Activated CD8-positive, alpha-beta T cell treated with anti-CD3 and anti-CD28 coated beads, Interleukin-2, amount 10 ng/mL, durations not matched to agents 7 days and 5 days (primary cell): ENCODE measurements at regions not wholly inside any gene's neighbourhood (a gene's known extent, or its start where the extent isn't known, plus 50 kb on each side); places are given as distances from the start of the nearest gene placed in this dataset.

Experiments used
- ATAC-seq: fragments of 150-1000 bp; cut with Tn5 transposase; one replicate; pipeline ENCODE4 v1.10.0; 2021; ENCODE audit warnings: moderate library complexity
- CTCF ChIA-PET: fragments of 350-600 bp; sonication (Branson Sonifier 250); formaldehyde crosslinking; loops from one replicate; lab custom pipeline; 2021; ENCODE audit warnings: antibody characterized with exemption; lab: Charles Lee
- POLR2A ChIA-PET: fragments of 350-600 bp; sonication (Branson Sonifier 250); formaldehyde crosslinking; loops from one replicate; lab custom pipeline; 2021; ENCODE audit warnings: antibody characterized with exemption; lab: Charles Lee
- DNase-seq: peaks from one replicate; pipeline ENCODE4 v3.0.0-alpha.2; 2020
- H3K27ac Mint-ChIP-seq: one replicate; pipeline ENCODE4 v1.8.0; 2021; ENCODE audit warnings: mild to moderate bottlenecking, mixed read lengths
- H3K27me3 Mint-ChIP-seq: one replicate; pipeline ENCODE4 v1.8.0; 2021; ENCODE audit warnings: low read depth, mixed read lengths
- H3K36me3 Mint-ChIP-seq: one replicate; pipeline ENCODE4 v1.8.0; 2021; ENCODE audit warnings: low read depth, mixed read lengths
- H3K4me1 Mint-ChIP-seq: one replicate; pipeline ENCODE4 v1.8.0; 2021; ENCODE audit warnings: low read depth, mixed read lengths
- H3K4me3 Mint-ChIP-seq: one replicate; pipeline ENCODE4 v1.8.0; 2021; ENCODE audit warnings: mild to moderate bottlenecking, mixed read lengths
- H3K9me3 Mint-ChIP-seq: one replicate; pipeline ENCODE4 v1.8.0; 2022; ENCODE audit warnings: mixed read lengths; ENCODE audit not compliant: insufficient read depth

GRCh38 chr6:19535351-19535750 is 301.8 kb upstream of the ID4 start:
- Mint-ChIP-seq H3K4me3 (no peak overlapping the region), H3K27ac (no peak overlapping the region), H3K27me3 (no peaks in the 10 kb centered on the region), H3K36me3 (no peaks in the 10 kb centered on the region), H3K4me1 (no peaks in the 10 kb centered on the region), H3K9me3 (peaks cover 5% of the 10 kb centered on the region)
- POLR2A ChIA-PET, result no interaction called here
- CTCF ChIA-PET, result no interaction called here
- DNase-seq (no peak), ATAC-seq (no peak)

- DNase-seq (no peak), ATAC-seq (no peak)
- POLR2A ChIA-PET, result no interaction called here
- no peaks in the 10 kb centered on the region for H3K27me3 Mint-ChIP-seq
- no peak overlapping the region for H3K4me3 Mint-ChIP-seq
- no peaks in the 10 kb centered on the region for H3K4me1 Mint-ChIP-seq
- CTCF ChIA-PET, result no interaction called here
- H3K9me3 Mint-ChIP-seq, result peaks cover 5% of the 10 kb centered on the region
- H3K36me3 Mint-ChIP-seq, result no peaks in the 10 kb centered on the region
- no peak overlapping the region for H3K27ac Mint-ChIP-seq
Observed at GRCh38 chr6:19536838-19537237, 300.3 kb upstream of the ID4 start.

- Mint-ChIP-seq H3K27ac (no peak overlapping the region), H3K36me3 (no peaks in the 10 kb centered on the region), H3K9me3 (peaks cover 5% of the 10 kb centered on the region), H3K27me3 (no peaks in the 10 kb centered on the region), H3K4me3 (no peak overlapping the region), H3K4me1 (no peaks in the 10 kb centered on the region)
- ChIA-PET CTCF (no interaction called here), POLR2A (no interaction called here)
- DNase-seq (no peak), ATAC-seq (no peak)
Observed at GRCh38 chr6:19538096-19538495, 299.1 kb upstream of the ID4 start.

- Mint-ChIP-seq H3K4me3 (no peak overlapping the region), H3K4me1 (no peaks in the 10 kb centered on the region), H3K9me3 (no peaks in the 10 kb centered on the region), H3K36me3 (no peaks in the 10 kb centered on the region), H3K27me3 (no peaks in the 10 kb centered on the region), H3K27ac (no peak overlapping the region)
- ChIA-PET POLR2A (no interaction called here), CTCF (no interaction called here)
- ATAC-seq (no peak), DNase-seq (no peak)
Observed at GRCh38 chr6:19547507-19547906, 289.7 kb upstream of the ID4 start.

GRCh38 chr6:19549109-19549508 is 288.1 kb upstream of the ID4 start:
- Mint-ChIP-seq H3K27ac (no peak overlapping the region), H3K27me3 (no peaks in the 10 kb centered on the region), H3K36me3 (no peaks in the 10 kb centered on the region), H3K4me3 (no peak overlapping the region), H3K9me3 (peaks cover 6% of the 10 kb centered on the region), H3K4me1 (no peaks in the 10 kb centered on the region)
- POLR2A ChIA-PET, result no interaction called here
- CTCF ChIA-PET, result interaction anchor here (0.6 kb wide), 1 partner anchor 71 kb away, joined by 4 read pairs; no protein-coding TSS in a partner anchor
- DNase-seq (no peak), ATAC-seq (no peak)

GRCh38 chr6:19550380-19550779 is 286.8 kb upstream of the ID4 start:
- Mint-ChIP-seq H3K27ac (no peak overlapping the region), H3K9me3 (peaks cover 6% of the 10 kb centered on the region), H3K36me3 (no peaks in the 10 kb centered on the region), H3K4me1 (no peaks in the 10 kb centered on the region), H3K4me3 (no peak overlapping the region), H3K27me3 (no peaks in the 10 kb centered on the region)
- ATAC-seq (no peak), DNase-seq (no peak)
- CTCF ChIA-PET, result no interaction called here
- POLR2A ChIA-PET, result no interaction called here

- Mint-ChIP-seq H3K4me1 (no peaks in the 10 kb centered on the region), H3K27ac (no peak overlapping the region), H3K36me3 (no peaks in the 10 kb centered on the region), H3K27me3 (no peaks in the 10 kb centered on the region), H3K9me3 (peaks cover 11% of the 10 kb centered on the region), H3K4me3 (no peak overlapping the region)
- CTCF ChIA-PET, result no interaction called here
- ATAC-seq (no peak), DNase-seq (no peak)
- POLR2A ChIA-PET, result no interaction called here
Observed at GRCh38 chr6:19551611-19552010, 285.6 kb upstream of the ID4 start.

GRCh38 chr6:19552076-19552475 is 285.1 kb upstream of the ID4 start:
- no peaks in the 10 kb centered on the region for H3K4me1 Mint-ChIP-seq
- no peak overlapping the region for H3K4me3 Mint-ChIP-seq
- DNase-seq (no peak), ATAC-seq (no peak)
- H3K36me3 Mint-ChIP-seq, result no peaks in the 10 kb centered on the region
- H3K27ac Mint-ChIP-seq, result no peak overlapping the region
- peaks cover 11% of the 10 kb centered on the region for H3K9me3 Mint-ChIP-seq
- POLR2A ChIA-PET, result no interaction called here
- CTCF ChIA-PET, result no interaction called here
- H3K27me3 Mint-ChIP-seq, result no peaks in the 10 kb centered on the region

- Mint-ChIP-seq H3K27me3 (no peaks in the 10 kb centered on the region), H3K9me3 (peaks cover 11% of the 10 kb centered on the region), H3K4me1 (no peaks in the 10 kb centered on the region), H3K36me3 (no peaks in the 10 kb centered on the region), H3K27ac (no peak overlapping the region), H3K4me3 (no peak overlapping the region)
- ChIA-PET POLR2A (no interaction called here), CTCF (no interaction called here)
- DNase-seq (no peak), ATAC-seq (no peak)
Observed at GRCh38 chr6:19552588-19552987, 284.6 kb upstream of the ID4 start.

- DNase-seq, result no peak
- no peak overlapping the region for H3K4me3 Mint-ChIP-seq
- H3K4me1 Mint-ChIP-seq, result no peaks in the 10 kb centered on the region
- ATAC-seq, result no peak
- H3K27ac Mint-ChIP-seq, result no peak overlapping the region
- no peaks in the 10 kb centered on the region for H3K36me3 Mint-ChIP-seq
- POLR2A ChIA-PET, result no interaction called here
- H3K9me3 Mint-ChIP-seq, result peaks cover 11% of the 10 kb centered on the region
- no peaks in the 10 kb centered on the region for H3K27me3 Mint-ChIP-seq
- CTCF ChIA-PET, result no interaction called here
Observed at GRCh38 chr6:19554356-19555225, 282.6 kb upstream of the ID4 start.

- ChIA-PET CTCF (no interaction called here), POLR2A (no interaction called here)
Observed at GRCh38 chr6:19557191-19557590, 280.0 kb upstream of the ID4 start.

GRCh38 chr6:19558201-19558600 is 279.0 kb upstream of the ID4 start:
- DNase-seq, result no peak
- POLR2A ChIA-PET, result no interaction called here
- CTCF ChIA-PET, result no interaction called here
- peaks cover 7% of the 10 kb centered on the region for H3K9me3 Mint-ChIP-seq
- no peaks in the 10 kb centered on the region for H3K36me3 Mint-ChIP-seq
- H3K4me3 Mint-ChIP-seq, result no peak overlapping the region
- no peak overlapping the region for H3K27ac Mint-ChIP-seq
- no peak for ATAC-seq
- no peaks in the 10 kb centered on the region for H3K4me1 Mint-ChIP-seq
- no peaks in the 10 kb centered on the region for H3K27me3 Mint-ChIP-seq

More at GRCh38 chr6:19557191-19557590, 280.0 kb upstream of the ID4 start:
- Mint-ChIP-seq H3K27ac (no peak overlapping the region), H3K36me3 (no peaks in the 10 kb centered on the region), H3K4me3 (no peak overlapping the region), H3K9me3 (peaks cover 11% of the 10 kb centered on the region), H3K27me3 (no peaks in the 10 kb centered on the region), H3K4me1 (no peaks in the 10 kb centered on the region)
- DNase-seq (no peak), ATAC-seq (no peak)

GRCh38 chr6:19558934-19559333 is 278.2 kb upstream of the ID4 start:
- no peak for DNase-seq
- no peaks in the 10 kb centered on the region for H3K36me3 Mint-ChIP-seq
- H3K4me1 Mint-ChIP-seq, result no peaks in the 10 kb centered on the region
- H3K4me3 Mint-ChIP-seq, result no peak overlapping the region
- CTCF ChIA-PET, result no interaction called here
- ATAC-seq, result no peak
- peaks cover 5% of the 10 kb centered on the region for H3K9me3 Mint-ChIP-seq
- no peaks in the 10 kb centered on the region for H3K27me3 Mint-ChIP-seq
- POLR2A ChIA-PET, result no interaction called here
- no peak overlapping the region for H3K27ac Mint-ChIP-seq
